A204.1 (cell line): ENCODE measurements at regions not wholly inside any gene's neighbourhood (a gene's known extent, or its start where the extent isn't known, plus 50 kb on each side); places are given as distances from the start of the nearest gene placed in this dataset.
"Not testable (repeated sequence)": the region's sequence is repeated elsewhere in the genome, so short reads cannot be mapped to it uniquely, and the experiment has no call there.

Experiments
- FAIRE-seq: peaks from 2 replicates; lab custom pipeline; 2012; peaks lifted over from hg19 to GRCh38; lab: Jason Lieb, UNC

- FAIRE-seq, result no peak
These were observed 495.7 kb upstream of the CYLC2 start for GRCh38 chr9:102499468-102499867.

- no peak for FAIRE-seq
These were observed 497.4 kb upstream of the CYLC2 start for GRCh38 chr9:102497709-102498108.

DNA sequence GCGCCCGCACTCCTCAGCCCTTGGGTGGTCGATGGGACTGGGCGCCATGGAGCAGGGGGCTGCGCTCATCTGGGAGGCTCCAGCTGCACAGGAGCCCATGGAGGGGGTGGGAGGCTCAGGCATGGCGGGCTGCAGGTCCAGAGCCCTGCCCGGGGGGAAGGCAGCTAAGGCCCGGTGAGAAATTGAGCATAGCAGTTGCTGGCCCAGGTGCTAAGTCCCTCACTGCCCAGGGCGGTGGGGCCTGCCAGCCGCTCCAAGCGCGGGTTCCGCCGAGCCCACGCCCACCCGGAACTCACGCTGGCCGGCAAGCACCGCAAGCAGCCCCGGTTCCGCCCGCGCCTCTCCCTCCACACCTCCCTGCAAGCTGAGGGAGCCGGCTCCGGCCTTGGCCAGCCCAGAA, 508.2 kb upstream of the CYLC2 start:
- not testable (repeated sequence) for FAIRE-seq

- FAIRE-seq, result no peak
These were observed 511.5 kb upstream of the CYLC2 start for GRCh38 chr9:102483651-102484050.

DNA sequence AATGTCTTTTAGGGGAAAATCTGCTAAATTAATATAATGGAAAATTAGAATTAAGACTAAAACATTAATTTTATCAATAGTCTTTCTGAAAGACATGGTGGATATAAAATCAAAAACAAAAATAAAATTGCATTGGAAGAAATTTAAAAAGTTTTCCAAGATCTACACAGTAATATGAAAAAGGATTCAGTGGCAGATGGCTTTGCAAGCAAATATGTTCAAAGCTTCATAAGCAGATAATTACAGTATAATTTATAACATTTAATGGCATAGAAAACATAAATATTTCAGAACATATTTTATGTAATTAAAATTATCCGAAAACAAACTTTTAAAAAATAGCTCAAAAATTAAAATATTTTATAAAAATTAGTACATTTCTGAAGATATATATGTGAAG, 512.4 kb upstream of the CYLC2 start:
- FAIRE-seq, result peak; percentile 6

DNA sequence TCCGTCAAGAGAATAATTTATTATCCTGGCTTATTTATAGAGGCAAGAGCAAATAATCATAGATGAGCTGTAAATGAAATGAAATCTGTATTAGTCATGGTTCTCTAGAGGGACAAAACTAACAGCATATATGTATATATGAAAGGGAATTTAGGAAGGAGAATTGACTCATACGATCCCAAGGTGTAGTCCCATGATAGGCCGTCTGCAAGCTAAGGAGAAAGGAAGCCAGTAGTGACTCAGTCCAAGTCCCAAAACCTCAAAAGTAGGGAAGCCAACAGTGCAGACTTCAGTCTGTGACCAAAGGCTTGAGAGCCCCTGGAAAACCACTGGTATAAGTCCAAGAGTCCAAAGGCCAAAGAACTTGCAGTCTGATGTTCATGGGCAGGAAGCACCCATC, 515.9 kb upstream of the CYLC2 start:
- no peak for FAIRE-seq

GRCh38 chr9:102474357-102474756, 520.8 kb upstream of the CYLC2 start:
- no peak for FAIRE-seq

DNA sequence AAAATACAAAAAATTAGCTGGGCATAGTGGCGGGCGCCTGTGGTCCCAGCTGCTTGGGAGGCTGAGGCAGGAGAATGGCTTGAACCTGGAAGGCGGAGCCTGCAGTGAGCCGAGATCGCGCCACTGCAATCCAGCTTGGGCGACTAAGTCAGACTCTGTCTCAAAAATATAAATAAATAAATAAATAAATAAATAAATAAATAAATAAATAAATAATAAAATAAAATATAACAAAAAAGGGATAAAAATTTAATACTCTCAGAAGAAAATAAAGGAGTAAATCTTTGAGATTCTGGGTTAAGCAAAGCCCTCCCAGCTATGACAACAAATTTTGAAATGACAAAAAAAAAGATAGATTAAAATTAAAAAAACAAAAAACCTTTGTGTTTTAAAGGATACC, 525.7 kb upstream of the CYLC2 start:
- not testable (repeated sequence) for FAIRE-seq

- FAIRE-seq, result no peak
These were observed 533.8 kb upstream of the CYLC2 start for GRCh38 chr9:102461156-102461819.

DNA sequence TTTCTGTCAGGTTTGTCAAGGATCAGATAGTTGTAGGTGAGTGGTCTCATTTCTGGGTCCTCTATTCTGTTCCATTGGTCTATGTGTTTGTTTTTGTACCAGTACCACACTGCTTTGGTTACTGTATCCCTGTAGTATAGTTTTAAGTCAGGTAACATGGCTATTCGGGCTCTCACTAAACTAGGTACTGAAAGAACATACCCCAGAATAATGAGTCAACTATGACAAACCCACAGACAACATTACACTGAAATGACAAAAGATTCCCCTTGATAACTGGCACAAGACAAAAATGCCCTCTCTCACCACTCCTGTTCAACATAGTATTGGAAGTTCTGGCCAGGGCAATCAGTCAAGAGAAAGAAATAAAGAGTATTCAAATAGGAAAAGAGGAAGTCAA, 535.3 kb upstream of the CYLC2 start:
- FAIRE-seq, result no peak

DNA sequence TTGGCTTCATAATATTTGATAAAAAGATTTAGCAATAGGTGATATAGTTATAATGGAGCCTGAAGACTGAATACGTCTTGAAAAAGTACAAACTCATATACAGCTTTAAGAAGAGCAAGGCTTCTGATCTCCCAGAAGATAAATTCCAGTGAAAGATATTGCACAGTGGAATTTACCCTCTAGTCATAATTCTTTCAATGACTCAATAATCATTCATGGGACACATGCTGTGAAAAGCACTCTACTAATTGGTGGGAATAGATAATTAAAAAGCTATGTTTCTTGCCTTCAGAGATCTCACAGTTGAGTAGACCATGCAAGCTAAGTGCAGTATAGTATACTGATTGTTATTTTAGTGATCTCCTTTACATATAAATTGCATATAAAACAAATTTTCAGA, 538.6 kb upstream of the CYLC2 start:
- no peak for FAIRE-seq

GRCh38 chr9:102445906-102446305, 549.2 kb upstream of the CYLC2 start:
- FAIRE-seq, result no peak

- FAIRE-seq, result no peak
These were observed 549.9 kb upstream of the CYLC2 start for GRCh38 chr9:102445181-102445747.

DNA sequence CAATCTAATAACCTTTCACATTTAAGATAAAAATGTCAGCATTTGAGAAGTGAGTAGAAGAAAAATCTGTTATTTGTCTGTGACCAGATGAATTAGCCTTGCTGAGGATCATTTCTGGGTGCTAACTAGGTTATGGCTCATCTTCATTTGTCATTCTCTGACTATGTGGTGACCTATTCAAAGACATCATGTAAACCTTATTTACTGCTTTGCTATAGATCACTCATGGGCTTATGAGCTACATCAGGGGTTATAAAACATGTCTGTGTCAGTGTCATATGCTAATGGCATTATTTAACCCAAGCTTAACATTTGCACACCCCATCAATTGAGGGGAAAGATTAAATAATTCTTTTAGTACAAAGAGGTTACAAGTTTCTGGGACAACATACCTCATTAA, 555.5 kb upstream of the CYLC2 start:
- FAIRE-seq, result no peak

- FAIRE-seq, result not testable (repeated sequence)
These were observed 558.5 kb upstream of the CYLC2 start for GRCh38 chr9:102436599-102436998.

DNA sequence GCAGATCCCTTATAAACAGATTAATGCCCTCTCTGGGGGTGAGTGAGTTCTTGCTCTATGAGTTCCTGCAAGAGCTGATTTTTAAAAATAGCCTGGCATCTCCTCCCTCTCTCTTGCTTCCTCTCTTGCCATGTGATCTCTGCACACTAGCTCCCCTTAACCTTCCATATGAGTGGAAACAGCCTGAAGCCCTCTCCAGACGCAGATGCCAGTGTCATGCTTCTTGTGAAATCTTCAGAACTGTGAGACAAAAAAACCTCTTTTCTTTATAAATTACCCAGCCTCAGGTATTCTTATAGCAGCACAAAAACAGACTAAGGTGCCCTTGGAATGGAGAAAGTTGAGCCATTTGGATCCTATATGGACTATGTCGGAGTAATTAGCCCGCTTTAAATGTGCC, 559.7 kb upstream of the CYLC2 start:
- no peak for FAIRE-seq

GRCh38 chr9:102434545-102434944, 560.6 kb upstream of the CYLC2 start:
- no peak for FAIRE-seq

DNA sequence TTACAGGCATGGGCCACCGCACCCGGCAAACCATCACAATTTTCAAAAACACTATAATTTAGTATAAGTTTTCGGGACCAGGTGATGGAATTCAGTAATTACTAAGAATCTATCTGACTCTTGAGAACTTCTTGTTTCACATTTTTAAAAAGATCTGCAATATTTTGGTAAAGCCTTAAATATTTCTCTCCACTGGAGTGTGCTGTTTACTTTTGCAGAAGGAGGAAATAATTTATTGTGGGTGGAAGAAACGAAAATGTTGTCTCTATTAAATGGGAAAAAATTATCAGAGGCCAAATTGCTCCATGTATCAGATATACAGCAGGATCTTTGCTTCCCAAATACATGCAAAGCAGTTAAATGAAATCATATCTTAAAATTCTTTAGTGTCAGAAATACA, 566.8 kb upstream of the CYLC2 start:
- no peak for FAIRE-seq

- FAIRE-seq, result not testable (repeated sequence)
These were observed 578.9 kb upstream of the CYLC2 start for GRCh38 chr9:102416251-102416650.

- FAIRE-seq, result no peak
These were observed 589.8 kb upstream of the CYLC2 start for GRCh38 chr9:102405218-102405867.

DNA sequence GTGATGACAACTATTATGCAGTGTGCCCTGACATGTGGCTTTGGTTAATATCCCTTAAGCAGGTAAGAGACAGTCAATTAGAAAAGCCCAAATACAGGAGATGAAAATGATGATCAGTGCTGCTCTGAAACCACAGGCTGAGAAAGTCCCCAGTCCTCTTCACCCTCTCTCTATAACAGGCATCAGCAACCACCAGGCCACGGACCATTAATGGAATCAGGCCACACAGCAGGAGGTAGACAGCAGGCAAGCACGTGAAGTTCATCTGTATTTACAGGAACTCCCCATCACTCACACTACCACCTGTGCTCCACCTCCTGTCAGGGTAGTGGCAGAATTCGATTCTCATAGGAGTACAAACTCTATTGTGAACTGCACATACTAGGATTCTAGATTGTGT, 591.6 kb upstream of the CYLC2 start:
- FAIRE-seq, result no peak

DNA sequence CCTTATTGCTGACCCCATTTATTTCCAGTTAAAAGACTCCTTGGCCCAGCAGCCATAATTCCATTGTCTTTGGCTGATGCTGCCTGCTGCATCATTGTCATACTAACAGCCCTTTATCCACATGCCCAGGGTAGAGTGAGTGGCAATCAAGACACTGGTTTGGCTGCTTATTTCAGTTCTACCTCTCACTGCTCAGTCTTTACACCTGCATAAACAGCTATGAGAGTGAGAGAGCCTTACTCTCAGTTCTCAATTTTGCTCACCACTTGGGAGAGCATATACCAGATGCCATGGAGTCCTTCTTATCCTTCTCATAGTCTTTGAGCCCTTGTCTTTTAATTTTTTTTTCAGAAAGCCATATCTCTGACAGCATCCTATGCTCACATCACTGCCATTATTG, 596.9 kb upstream of the CYLC2 start:
- FAIRE-seq, result no peak

GRCh38 chr9:102385620-102386019, 609.5 kb upstream of the CYLC2 start:
- not testable (repeated sequence) for FAIRE-seq
